Non-pigmented ciliary epithelial cell (primary cell): ENCODE measurements at regions not wholly inside any gene's neighbourhood (a gene's known extent, or its start where the extent isn't known, plus 50 kb on each side); places are given as distances from the start of the nearest gene placed in this dataset.

Source experiments
- DNase-seq: peaks from one replicate; pipeline ENCODE4 v3.0.0-alpha.2; 2010; ENCODE audit warnings: low read depth

DNA sequence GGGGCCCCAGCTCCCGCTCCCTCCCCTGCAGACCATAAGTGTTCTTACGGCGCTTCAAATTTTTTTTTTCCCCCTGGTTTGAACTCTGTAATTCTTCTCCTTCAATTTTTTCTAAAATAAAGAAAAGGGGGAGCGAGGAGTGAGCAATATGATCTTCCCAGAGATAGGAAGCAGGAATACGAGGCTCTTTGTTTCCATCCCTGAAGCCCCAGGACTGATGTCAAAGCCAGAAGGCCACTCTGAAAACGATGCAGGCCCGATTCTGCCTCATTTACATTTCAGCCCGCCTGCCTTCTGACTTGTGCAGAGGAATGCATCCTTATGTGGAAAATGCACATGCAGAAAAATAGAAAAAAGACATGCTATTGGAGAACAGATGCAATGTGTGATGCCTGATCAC is 401.5 kb upstream of the MKI67 start:
- no peak for DNase-seq

GRCh38 chr10:128528167-128528566 is 401.9 kb upstream of the MKI67 start:
- no peak for DNase-seq

GRCh38 chr10:128528781-128529180 is 402.6 kb upstream of the MKI67 start:
- DNase-seq: no peak

DNA sequence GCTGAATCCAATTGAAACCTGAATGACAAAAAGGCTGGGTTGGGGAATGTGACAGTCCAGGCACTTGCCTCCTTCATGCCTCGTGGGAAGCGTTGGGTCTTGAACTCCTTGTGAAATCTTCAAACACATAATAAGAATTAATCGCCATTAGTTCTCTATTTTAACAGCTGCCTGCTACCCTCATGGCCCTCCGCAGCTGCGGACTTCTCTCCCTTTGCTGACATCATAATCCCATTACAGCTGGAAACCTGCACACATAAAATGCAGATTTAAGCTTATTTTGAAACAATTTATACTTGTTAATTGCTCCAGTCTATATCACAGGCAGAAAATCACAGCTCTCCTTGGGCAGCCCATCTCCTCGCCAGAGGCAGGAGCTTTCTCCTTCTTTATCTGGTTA is 403.0 kb upstream of the MKI67 start:
- DNase-seq: no peak

- no peak for DNase-seq
These were observed 404.1 kb upstream of the MKI67 start for GRCh38 chr10:128530301-128530700.

GRCh38 chr10:128530946-128531345 is 404.7 kb upstream of the MKI67 start:
- DNase-seq: no peak

GRCh38 chr10:128534686-128535085 is 408.5 kb upstream of the MKI67 start:
- no peak for DNase-seq

- no peak for DNase-seq
These were observed 410.0 kb upstream of the MKI67 start for GRCh38 chr10:128536259-128536658.

DNA sequence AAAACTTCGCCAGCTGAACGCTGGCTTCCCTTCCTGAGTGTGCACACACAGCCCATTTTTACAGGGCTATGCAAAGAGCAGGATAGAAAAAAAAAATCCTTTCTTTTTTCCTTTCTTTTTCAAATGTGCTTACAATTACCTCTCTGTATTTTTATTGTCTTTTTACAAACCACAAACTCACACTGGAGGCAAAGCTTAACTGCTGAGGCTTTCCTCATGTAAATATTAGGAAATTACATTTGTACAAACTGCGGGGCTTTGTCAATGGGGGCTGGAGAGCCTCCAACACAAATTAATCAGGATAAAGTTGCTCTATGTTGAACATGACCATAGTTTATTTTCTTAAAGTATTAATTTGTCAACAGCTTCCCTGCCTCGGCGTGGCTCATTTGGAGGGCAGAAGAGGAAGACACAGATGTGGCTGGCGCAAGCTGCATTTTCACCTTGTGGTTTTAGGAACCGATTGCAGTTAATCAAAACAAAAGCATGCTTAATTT is 411.7 kb upstream of the MKI67 start:
- DNase-seq: no peak

GRCh38 chr10:128538671-128539070 is 412.4 kb upstream of the MKI67 start:
- DNase-seq: no peak

DNA sequence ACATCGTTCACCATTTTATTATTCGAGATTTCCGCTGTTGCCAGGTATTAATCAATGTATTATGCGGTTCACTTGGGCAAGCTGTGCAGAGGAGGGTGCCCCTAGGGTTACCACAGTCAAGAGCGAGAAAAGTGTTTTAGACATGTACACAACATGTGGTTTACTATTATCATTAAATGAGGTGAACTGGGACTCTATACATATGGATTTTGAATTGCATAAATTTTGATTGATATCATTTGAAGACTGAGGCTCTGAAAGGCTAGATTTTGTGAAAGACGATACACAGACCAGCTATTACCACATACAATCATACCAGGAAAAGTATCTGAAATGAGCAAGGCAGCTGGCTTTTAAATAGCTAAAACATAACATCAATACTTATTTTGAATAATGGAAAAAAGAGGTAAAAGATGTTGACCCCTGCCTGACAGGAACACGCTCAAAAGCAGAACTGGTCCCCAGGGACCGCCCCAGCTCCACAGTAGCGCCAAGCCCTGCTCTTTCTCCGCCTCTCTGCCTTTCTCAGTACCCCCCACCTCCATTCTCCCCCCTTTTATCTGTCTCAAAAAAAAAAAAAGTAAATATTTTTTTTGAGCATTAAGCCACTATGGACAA is 413.4 kb upstream of the MKI67 start:
- DNase-seq: no peak

GRCh38 chr10:128540128-128540762 is 414.0 kb upstream of the MKI67 start:
- no peak for DNase-seq

DNA sequence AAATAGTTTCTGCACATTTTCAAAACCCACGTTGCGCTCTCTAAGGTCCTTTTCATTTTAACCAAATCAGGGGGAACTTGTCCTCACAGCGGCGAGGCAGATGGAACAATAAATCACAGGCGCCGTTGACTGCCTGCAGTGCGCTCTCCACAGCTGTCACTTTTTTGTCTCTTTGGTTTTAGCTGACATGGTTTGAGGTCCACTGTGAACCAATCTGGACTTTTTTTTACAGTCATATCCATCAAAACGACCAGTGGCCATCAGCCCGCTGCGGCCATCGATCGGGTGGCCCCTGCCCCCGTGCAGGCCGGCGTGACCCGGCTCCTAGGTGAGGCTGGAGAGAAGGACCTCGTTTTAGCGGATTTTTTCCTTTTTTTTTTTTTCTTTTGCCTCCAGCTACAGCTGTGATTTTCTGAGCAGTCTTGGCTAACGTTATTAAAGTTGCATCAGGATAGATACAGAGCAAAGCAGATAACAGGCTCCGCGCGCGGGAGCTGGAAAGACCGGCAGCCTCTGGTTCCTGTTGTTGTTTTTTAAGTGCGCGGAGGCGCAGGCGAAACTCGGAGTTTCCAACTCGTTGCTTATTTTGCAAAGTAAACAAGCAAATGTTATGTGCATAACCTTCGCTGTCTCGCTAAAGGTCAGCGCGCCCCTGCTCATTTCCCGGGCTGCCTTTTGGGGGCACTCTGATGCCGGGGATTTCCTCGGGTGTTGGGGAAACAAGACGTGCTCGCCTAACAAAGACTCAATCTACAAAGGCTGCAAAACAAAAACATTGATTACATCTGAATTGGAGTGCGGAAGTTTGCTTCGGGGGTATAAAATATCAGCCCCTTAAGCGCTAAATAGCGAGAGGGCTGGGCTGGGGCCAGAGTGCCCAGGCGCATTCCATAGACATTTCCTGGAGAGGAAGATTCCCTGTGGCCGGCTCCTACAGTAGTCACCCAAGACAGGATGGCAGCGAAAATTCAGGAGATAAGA is 414.8 kb upstream of the MKI67 start:
- DNase-seq: no peak

DNA sequence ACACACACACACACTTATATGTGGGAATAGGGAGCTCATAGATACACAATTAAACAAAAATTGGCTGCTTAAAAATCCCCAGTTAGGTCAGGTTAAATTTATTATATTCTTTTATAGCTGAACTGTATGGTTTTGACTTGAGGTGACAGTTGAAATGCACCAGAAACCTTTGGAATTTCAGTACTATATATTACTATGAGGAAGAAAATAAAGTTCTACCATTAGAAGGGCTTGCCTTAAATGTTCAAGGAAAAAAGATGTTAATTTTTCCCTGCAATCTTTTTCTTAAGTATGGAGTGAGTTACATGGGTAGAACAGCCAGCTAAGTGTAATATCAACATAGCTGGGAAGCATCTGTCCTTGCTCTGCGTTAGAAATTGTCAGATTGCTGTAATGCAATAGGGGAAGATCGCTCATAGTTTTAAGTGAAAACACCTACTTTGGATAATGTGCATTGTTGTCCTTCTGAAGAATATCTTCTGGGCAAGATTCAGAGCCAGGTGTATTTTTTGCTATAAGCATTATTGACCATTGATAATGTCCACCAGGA is 415.8 kb upstream of the MKI67 start:
- no peak for DNase-seq

DNA sequence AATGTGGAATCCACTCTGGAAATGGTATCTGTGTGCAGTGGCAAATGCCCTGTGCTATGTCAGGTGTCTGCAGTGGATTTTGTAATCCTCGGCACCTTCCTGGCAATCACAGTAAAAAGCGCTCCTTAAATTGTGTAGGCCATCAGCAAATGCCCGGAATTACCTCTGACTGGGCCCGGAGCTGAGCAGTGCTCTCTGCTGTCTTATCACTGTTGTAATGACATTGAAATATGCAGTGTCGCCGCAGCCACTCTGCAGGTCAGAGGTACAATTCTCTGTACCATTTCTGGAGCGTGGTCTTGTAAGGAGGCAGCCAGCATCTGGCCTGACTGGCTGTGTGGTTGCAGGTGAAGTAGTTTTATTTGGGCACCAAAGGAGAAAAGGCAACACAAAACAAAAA is 416.4 kb upstream of the MKI67 start:
- no peak for DNase-seq

- no peak for DNase-seq
These were observed 416.9 kb upstream of the MKI67 start for GRCh38 chr10:128543151-128543550.

GRCh38 chr10:128545216-128545615 is 419.0 kb upstream of the MKI67 start:
- DNase-seq: no peak

DNA sequence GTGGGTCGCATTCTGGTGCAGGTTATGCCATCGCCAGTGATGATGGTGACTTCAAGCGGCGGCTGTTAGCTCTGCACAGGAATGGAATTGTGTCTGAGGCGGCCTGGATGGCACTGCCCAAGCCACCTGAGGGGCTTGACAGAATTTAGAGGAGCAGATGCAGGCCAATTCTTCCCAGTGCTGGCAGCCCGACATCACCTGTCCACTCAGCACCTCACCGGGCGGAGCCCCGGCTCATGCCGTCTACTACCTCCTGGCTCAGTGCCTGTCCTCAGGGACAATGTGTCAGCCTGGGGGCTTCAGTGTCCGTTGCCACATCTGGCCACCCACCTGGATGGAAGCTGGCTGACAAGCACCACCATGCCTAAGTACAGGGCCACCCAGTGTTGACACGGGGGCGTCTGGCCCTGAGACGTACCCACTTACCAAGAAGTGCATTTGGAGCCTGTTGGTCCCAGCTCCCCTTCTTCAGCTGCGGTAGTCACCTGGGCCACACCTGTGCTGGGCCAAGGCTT is 420.5 kb upstream of the MKI67 start:
- DNase-seq: no peak

- no peak for DNase-seq
These were observed 422.9 kb upstream of the MKI67 start for GRCh38 chr10:128549101-128549608.

DNA sequence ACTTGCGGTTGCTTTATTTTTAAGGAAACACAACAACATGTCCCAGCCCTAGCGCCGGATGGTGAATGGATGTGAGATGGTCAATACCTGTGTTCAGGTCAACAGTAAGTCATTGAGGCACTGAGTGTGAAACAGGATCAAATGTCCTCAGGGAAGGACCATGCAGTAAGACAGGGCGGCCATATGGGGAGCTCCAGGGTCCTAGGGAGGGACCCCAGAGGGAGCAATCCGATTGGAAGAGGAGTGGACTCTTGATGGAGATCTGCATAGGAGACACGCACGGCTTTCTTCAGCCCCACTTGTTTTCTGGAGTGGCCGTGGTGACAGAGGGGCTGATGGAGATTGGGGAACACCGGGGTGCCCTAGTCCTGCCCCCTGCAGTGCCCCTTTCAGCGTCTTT is 423.8 kb upstream of the MKI67 start:
- DNase-seq: no peak

GRCh38 chr10:128551475-128551874 is 425.3 kb upstream of the MKI67 start:
- no peak for DNase-seq

- DNase-seq: no peak
These were observed 427.5 kb upstream of the MKI67 start for GRCh38 chr10:128553755-128554154.
